H1 (cell line): ENCODE measurements at regions not wholly inside any gene's neighbourhood (a gene's known extent, or its start where the extent isn't known, plus 50 kb on each side); places are given as distances from the start of the nearest gene placed in this dataset.

Experiments used
- CTCF ChIA-PET: fragments of 300-600 bp; sonication (Branson Sonifier 250); formaldehyde crosslinking; loops from one replicate; lab custom pipeline; 2021; ENCODE audit not compliant: partially characterized antibody; lab: Charles Lee
- POLR2A ChIA-PET: fragments of 300-600 bp; sonication (Branson Sonifier 250); formaldehyde crosslinking; loops from one replicate; lab custom pipeline; 2021; ENCODE audit warnings: inconsistent platforms; ENCODE audit not compliant: partially characterized antibody; lab: Charles Lee
- DNase-seq, 2 experiments: peaks; one replicate each; pipeline versions ENCODE4 v3.0.0 to v3.0.0-alpha.2; 2010 to 2022; ENCODE audit warnings: low spot score in 2 of 2, low read depth in 1 of 2, mixed read lengths in 1 of 2
- FAIRE-seq: peaks from 2 replicates; lab custom pipeline; 2011; peaks lifted over from hg19 to GRCh38; lab: Jason Lieb, UNC
- H2AFZ ChIP-seq: 2 replicates; pipeline ENCODE4 v1.8.1; 2012; ENCODE audit warnings: low read length, inconsistent platforms
- H2AK5ac ChIP-seq: 2 replicates; pipeline ENCODE4 v1.6.1; 2013; ENCODE audit warnings: low read depth, low read length
- H2BK120ac ChIP-seq: replicated peaks from 2 replicates; pipeline ENCODE3; 2013; ENCODE audit warnings: low read depth, low read length, inconsistent platforms
- H2BK12ac ChIP-seq: 2 replicates; pipeline ENCODE4 v1.6.1; 2013; ENCODE audit warnings: low read depth, low read length
- H2BK15ac ChIP-seq: 2 replicates; pipeline ENCODE4 v1.6.1; 2013; ENCODE audit warnings: low read length
- H2BK20ac ChIP-seq: 2 replicates; pipeline ENCODE4 v1.6.1; 2013; ENCODE audit warnings: low read length
- H2BK5ac ChIP-seq: 2 replicates; pipeline ENCODE4 v1.6.1; 2013; ENCODE audit warnings: low read depth, low read length
- H3K14ac ChIP-seq: 2 replicates; pipeline ENCODE4 v1.6.1; 2013; ENCODE audit warnings: inconsistent platforms; ENCODE audit not compliant: insufficient read length
- H3K18ac ChIP-seq: 2 replicates; pipeline ENCODE4 v1.6.1; 2013; ENCODE audit warnings: low read length; ENCODE audit errors: extremely low read depth
- H3K23ac ChIP-seq: 2 replicates; pipeline ENCODE4 v1.6.1; 2013; ENCODE audit warnings: inconsistent platforms; ENCODE audit not compliant: insufficient read length
- H3K23me2 ChIP-seq: 2 replicates; pipeline ENCODE4 v1.6.1; 2013; ENCODE audit warnings: low read depth, low read length
- H3K27ac ChIP-seq: 2 replicates; pipeline ENCODE4 v1.6.1; 2011; ENCODE audit warnings: low read depth, low read length, inconsistent platforms
- H3K27me3 ChIP-seq, 4 experiments: replicated peaks in 1 of 4; 1 replicate in 1 of 4; 2 replicates in 3 of 4; pipeline versions ENCODE4 v1.6.1 to v1.8.1; 2011 to 2013; ENCODE audit warnings: low read length in 3 of 4, mild to moderate bottlenecking in 3 of 4, inconsistent platforms in 2 of 4, mixed read lengths in 2 of 4, moderate library complexity in 1 of 4; ENCODE audit not compliant: control insufficient read depth in 3 of 4, insufficient read depth in 3 of 4; ENCODE audit errors: extremely low read depth in 1 of 4
- H3K36me3 ChIP-seq, 4 experiments: 2 replicates each; pipeline versions ENCODE4 v1.6.1 to v1.8.1; 2011 to 2013; ENCODE audit warnings: mild to moderate bottlenecking in 4 of 4, low read length in 3 of 4, moderate library complexity in 2 of 4, control low read depth in 1 of 4, inconsistent platforms in 1 of 4; ENCODE audit not compliant: insufficient read depth in 4 of 4, control insufficient read depth in 2 of 4
- H3K4ac ChIP-seq: replicated peaks from 2 replicates; pipeline ENCODE3; 2013; ENCODE audit warnings: low read length, low read depth, mixed read lengths, inconsistent platforms; ENCODE audit not compliant: insufficient read length
- H3K4me1 ChIP-seq, 4 experiments: replicated peaks in 1 of 4; 1 replicate in 1 of 4; 2 replicates in 3 of 4; pipeline versions ENCODE4 v1.6.1 to v1.8.1; 2011 to 2013; ENCODE audit warnings: low read length in 3 of 4, inconsistent platforms in 2 of 4, mixed read lengths in 1 of 4; ENCODE audit not compliant: insufficient read depth in 4 of 4, control insufficient read depth in 3 of 4
- H3K4me2 ChIP-seq, 2 experiments: 2 replicates each; pipeline versions ENCODE4 v1.6.1 to v1.8.1; 2011 to 2013; ENCODE audit warnings: low read depth in 2 of 2, low read length in 2 of 2, control low read depth in 1 of 2, inconsistent platforms in 1 of 2, mild to moderate bottlenecking in 1 of 2; ENCODE audit not compliant: insufficient read depth in 1 of 2
- H3K4me3 ChIP-seq, 4 experiments: fragments of 200-600, 300-600 bp in 1 of 4; sonication (generic), shearing (Covaris generic), sonication (Bioruptor Twin) in 1 of 4; 2 replicates each; pipeline versions ENCODE4 v1.5.1 to v1.8.1; 2011 to 2016; ENCODE audit warnings: low read length in 4 of 4, low read depth in 3 of 4, control low read depth in 2 of 4, inconsistent platforms in 2 of 4, mild to moderate bottlenecking in 2 of 4, mixed read lengths in 1 of 4, moderate library complexity in 1 of 4; ENCODE audit not compliant: insufficient read depth in 2 of 4; ENCODE audit errors: extremely low read depth in 1 of 4
- H3K56ac ChIP-seq: replicated peaks from 2 replicates; pipeline ENCODE3; 2013; ENCODE audit warnings: low read depth, mild to moderate bottlenecking, mixed read lengths, low read length, inconsistent platforms; ENCODE audit not compliant: insufficient read length
- H3K79me1 ChIP-seq: 2 replicates; pipeline ENCODE4 v1.6.1; 2013; ENCODE audit warnings: low read depth, low read length, control low read depth
- H3K79me2 ChIP-seq, 2 experiments: 2 replicates each; pipeline versions ENCODE4 v1.6.1 to v1.8.1; 2012 to 2013; ENCODE audit warnings: low read length in 2 of 2, mild to moderate bottlenecking in 2 of 2, inconsistent platforms in 1 of 2; ENCODE audit not compliant: insufficient read depth in 2 of 2, control insufficient read depth in 1 of 2
- H3K9ac ChIP-seq, 4 experiments: replicated peaks in 1 of 4; 1 replicate in 1 of 4; 2 replicates in 3 of 4; pipeline versions ENCODE4 v1.6.1 to v1.8.1; 2011 to 2013; ENCODE audit warnings: low read depth in 3 of 4, low read length in 3 of 4, control low read depth in 2 of 4, mild to moderate bottlenecking in 2 of 4, moderate library complexity in 2 of 4, inconsistent platforms in 1 of 4; ENCODE audit errors: extremely low read depth in 1 of 4
- H3K9me3 ChIP-seq, 2 experiments: 2 replicates each; pipeline versions ENCODE4 v1.6.1 to v1.8.1; 2012 to 2013; ENCODE audit warnings: mild to moderate bottlenecking in 2 of 2, moderate library complexity in 2 of 2, control low read depth in 1 of 2, inconsistent platforms in 1 of 2, low read depth in 1 of 2, low read length in 1 of 2, mixed read lengths in 1 of 2; ENCODE audit not compliant: insufficient read depth in 2 of 2
- H4K20me1 ChIP-seq, 2 experiments: replicated peaks in 1 of 2; 2 replicates each; pipeline versions ENCODE3 to v1.8.1; 2011 to 2013; ENCODE audit warnings: inconsistent platforms in 2 of 2, low read length in 2 of 2, mild to moderate bottlenecking in 1 of 2; ENCODE audit not compliant: insufficient read depth in 2 of 2, control insufficient read depth in 1 of 2
- H4K5ac ChIP-seq: 2 replicates; pipeline ENCODE4 v1.6.1; 2013; ENCODE audit warnings: low read length, low read depth, mixed read lengths, inconsistent platforms; ENCODE audit not compliant: insufficient read length
- H4K8ac ChIP-seq: 2 replicates; pipeline ENCODE4 v1.8.0; 2013; ENCODE audit warnings: mild to moderate bottlenecking, moderate library complexity, low read length, inconsistent platforms; ENCODE audit not compliant: insufficient read depth; ENCODE audit errors: extremely low read depth
- H4K91ac ChIP-seq: replicated peaks from 2 replicates; pipeline ENCODE3; 2013; ENCODE audit warnings: low read length, mixed read lengths, inconsistent platforms; ENCODE audit not compliant: insufficient read length
- RBBP5 ChIP-seq: IDR thresholded peaks from 2 replicates; pipeline ENCODE4 v1.7.1; 2012; ENCODE audit warnings: low read depth, mild to moderate bottlenecking, inconsistent platforms, low read length, moderate library complexity, borderline replicate concordance

GRCh38 chr6:105765239-105765638, 320.9 kb upstream of the PRDM1 start:
- H2BK20ac ChIP-seq: no peak overlapping the region
- no peaks in the 10 kb centered on the region for H3K9me3 ChIP-seq
- FAIRE-seq (no peak), DNase-seq (no peak)
- H2AFZ ChIP-seq: no peak overlapping the region
- TF ChIP-seq RBBP5: no peak
- no peak overlapping the region for H3K23ac ChIP-seq
- H3K56ac ChIP-seq: no peak overlapping the region
- CTCF ChIA-PET: interaction anchor here (0.7 to 1.0 kb wide), 2 partner anchors 70 to 639 kb away, joined by 3 read pairs; no protein-coding TSS in a partner anchor
- H3K23me2 ChIP-seq: no peaks in the 10 kb centered on the region
- no peak overlapping the region for H4K91ac ChIP-seq
- H3K4me2 ChIP-seq: no peak overlapping the region
- POLR2A ChIA-PET: interaction anchor here (1.4 kb wide), 1 partner anchor 12 kb away, joined by 4 read pairs; no protein-coding TSS in a partner anchor
- H3K9ac ChIP-seq: no peak overlapping the region
- H4K5ac ChIP-seq: no peak overlapping the region
- no peak overlapping the region for H4K8ac ChIP-seq
- H3K4me3 ChIP-seq: no peak overlapping the region
- H3K36me3 ChIP-seq: no peaks in the 10 kb centered on the region
- no peak overlapping the region for H2AK5ac ChIP-seq
- H2BK5ac ChIP-seq: no peak overlapping the region
- no peak overlapping the region for H3K4ac ChIP-seq
- no peaks in the 10 kb centered on the region for H3K79me2 ChIP-seq
- H3K4me1 ChIP-seq: no peaks in the 10 kb centered on the region
- H3K27me3 ChIP-seq: no peaks in the 10 kb centered on the region
- H2BK120ac ChIP-seq: no peak overlapping the region
- H3K14ac ChIP-seq: no peak overlapping the region
- H3K18ac ChIP-seq: no peak overlapping the region
- H4K20me1 ChIP-seq: no peaks in the 10 kb centered on the region
- H2BK15ac ChIP-seq: no peak overlapping the region
- H3K79me1 ChIP-seq: no peaks in the 10 kb centered on the region
- H2BK12ac ChIP-seq: no peak overlapping the region
- H3K27ac ChIP-seq: no peak overlapping the region
